Stomach smooth muscle (tissue), 2 donors: ENCODE measurements at regions not wholly inside any gene's neighbourhood (a gene's known extent, or its start where the extent isn't known, plus 50 kb on each side); places are given as distances from the start of the nearest gene placed in this dataset.

Experiments
- H3K27ac ChIP-seq: one replicate; pipeline ENCODE4 v1.7.0; 2013; ENCODE audit warnings: mild to moderate bottlenecking, low read length, inconsistent platforms
- H3K27me3 ChIP-seq, 2 donors: one replicate each; pipeline ENCODE4 v1.7.0; 2013; ENCODE audit warnings: low read length in 2 of 2; ENCODE audit not compliant: insufficient read depth in 2 of 2, control insufficient read depth in 1 of 2
- H3K36me3 ChIP-seq, 2 donors: one replicate each; pipeline ENCODE4 v1.7.0; 2013; ENCODE audit warnings: low read length in 2 of 2; ENCODE audit not compliant: control insufficient read depth in 2 of 2, insufficient read depth in 2 of 2
- H3K4me1 ChIP-seq: one replicate; pipeline ENCODE4 v1.7.0; 2013; ENCODE audit warnings: low read length; ENCODE audit not compliant: control insufficient read depth, insufficient read depth
- H3K4me3 ChIP-seq, 2 donors: one replicate each; pipeline ENCODE4 v1.7.0; 2013; ENCODE audit warnings: low read length in 2 of 2
- H3K9ac ChIP-seq, 2 donors: one replicate each; pipeline ENCODE4 v1.7.0; 2013; ENCODE audit warnings: low read length in 2 of 2, mild to moderate bottlenecking in 1 of 2
- H3K9me3 ChIP-seq, 2 donors: one replicate each; pipeline ENCODE4 v1.7.0; 2013; ENCODE audit warnings: low read length in 2 of 2; ENCODE audit not compliant: control insufficient read depth in 2 of 2
- donor health status: healthy.
- donor health status: Pancreatic carcinoma.

- no peaks in the 10 kb centered on the region for H3K4me1 ChIP-seq
- no peaks in the 10 kb centered on the region for H3K36me3 ChIP-seq
- H3K9me3 ChIP-seq, result no peaks in the 10 kb centered on the region
- H3K27ac ChIP-seq, result no peak overlapping the region
- no peak overlapping the region for H3K4me3 ChIP-seq
- H3K27me3 ChIP-seq, result no peaks in the 10 kb centered on the region
- H3K9ac ChIP-seq, result no peak overlapping the region
Observed at GRCh38 chr2:40543381-40543780, 91.5 kb upstream of the SLC8A1 start.

GRCh38 chr2:40544072-40544471 lies 92.2 kb upstream of the SLC8A1 start:
- H3K4me3 ChIP-seq, result no peak overlapping the region
- no peaks in the 10 kb centered on the region for H3K4me1 ChIP-seq
- H3K36me3 ChIP-seq, result no peaks in the 10 kb centered on the region
- no peak overlapping the region for H3K27ac ChIP-seq
- no peaks in the 10 kb centered on the region for H3K27me3 ChIP-seq
- H3K9me3 ChIP-seq, result no peaks in the 10 kb centered on the region
- H3K9ac ChIP-seq, result no peak overlapping the region

- Histone ChIP-seq H3K9ac (no peak overlapping the region), H3K4me3 (no peak overlapping the region), H3K27ac (no peak overlapping the region), H3K27me3 (no peaks in the 10 kb centered on the region), H3K4me1 (no peaks in the 10 kb centered on the region), H3K36me3 (no peaks in the 10 kb centered on the region), H3K9me3 (no peaks in the 10 kb centered on the region)
Observed at GRCh38 chr2:40545645-40546044, 93.8 kb upstream of the SLC8A1 start.

- Histone ChIP-seq H3K27ac (no peak overlapping the region), H3K9ac (no peak overlapping the region), H3K4me3 (no peak overlapping the region), H3K36me3 (no peaks in the 10 kb centered on the region), H3K4me1 (no peaks in the 10 kb centered on the region), H3K27me3 (no peaks in the 10 kb centered on the region), H3K9me3 (no peaks in the 10 kb centered on the region)
Observed at GRCh38 chr2:40546439-40547191, 94.7 kb upstream of the SLC8A1 start.

GRCh38 chr2:40548521-40548920 lies 96.6 kb upstream of the SLC8A1 start:
- Histone ChIP-seq H3K27ac (no peak overlapping the region), H3K4me3 (no peak overlapping the region), H3K27me3 (no peaks in the 10 kb centered on the region)

GRCh38 chr2:40550085-40550484 lies 98.2 kb upstream of the SLC8A1 start:
- Histone ChIP-seq H3K9ac (no peak overlapping the region), H3K9me3 (no peaks in the 10 kb centered on the region), H3K27ac (no peak overlapping the region), H3K4me3 (no peak overlapping the region), H3K36me3 (no peaks in the 10 kb centered on the region), H3K27me3 (no peaks in the 10 kb centered on the region), H3K4me1 (no peaks in the 10 kb centered on the region)

More at GRCh38 chr2:40548521-40548920, 96.6 kb upstream of the SLC8A1 start:
- Histone ChIP-seq H3K36me3 (no peaks in the 10 kb centered on the region), H3K4me1 (no peaks in the 10 kb centered on the region), H3K9me3 (no peaks in the 10 kb centered on the region), H3K9ac (no peak overlapping the region)

- Histone ChIP-seq H3K4me3 (no peak overlapping the region), H3K27ac (no peak overlapping the region), H3K36me3 (no peaks in the 10 kb centered on the region), H3K9me3 (no peaks in the 10 kb centered on the region), H3K27me3 (no peaks in the 10 kb centered on the region), H3K9ac (no peak overlapping the region), H3K4me1 (no peaks in the 10 kb centered on the region)
Observed at GRCh38 chr2:40551081-40551480, 99.2 kb upstream of the SLC8A1 start.

GRCh38 chr2:40554665-40555294 lies 102.9 kb upstream of the SLC8A1 start:
- Histone ChIP-seq H3K27ac (no peak overlapping the region), H3K4me3 (no peak overlapping the region), H3K4me1 (no peaks in the 10 kb centered on the region)

GRCh38 chr2:40556293-40556692 lies 104.4 kb upstream of the SLC8A1 start:
- no peaks in the 10 kb centered on the region for H3K4me1 ChIP-seq
- H3K27ac ChIP-seq, result no peak overlapping the region
- no peaks in the 10 kb centered on the region for H3K36me3 ChIP-seq
- H3K9ac ChIP-seq, result no peak overlapping the region
- H3K9me3 ChIP-seq, result no peaks in the 10 kb centered on the region
- no peaks in the 10 kb centered on the region for H3K27me3 ChIP-seq
- H3K4me3 ChIP-seq, result no peak overlapping the region

More at GRCh38 chr2:40554665-40555294, 102.9 kb upstream of the SLC8A1 start:
- no peaks in the 10 kb centered on the region for H3K27me3 ChIP-seq
- no peaks in the 10 kb centered on the region for H3K36me3 ChIP-seq
- H3K9me3 ChIP-seq, result no peaks in the 10 kb centered on the region
- no peak overlapping the region for H3K9ac ChIP-seq

- H3K27ac ChIP-seq, result no peak overlapping the region
- no peaks in the 10 kb centered on the region for H3K4me1 ChIP-seq
- no peaks in the 10 kb centered on the region for H3K36me3 ChIP-seq
- H3K4me3 ChIP-seq, result no peak overlapping the region
- H3K9me3 ChIP-seq, result no peaks in the 10 kb centered on the region
- no peak overlapping the region for H3K9ac ChIP-seq
- H3K27me3 ChIP-seq, result no peaks in the 10 kb centered on the region
Observed at GRCh38 chr2:40556739-40557138, 104.8 kb upstream of the SLC8A1 start.

GRCh38 chr2:40558761-40559160 lies 106.9 kb upstream of the SLC8A1 start:
- Histone ChIP-seq H3K9me3 (no peaks in the 10 kb centered on the region), H3K36me3 (no peaks in the 10 kb centered on the region), H3K4me3 (no peak overlapping the region), H3K9ac (no peak overlapping the region), H3K4me1 (no peaks in the 10 kb centered on the region), H3K27me3 (no peaks in the 10 kb centered on the region), H3K27ac (no peak overlapping the region)
